GM18505 (cell line): ENCODE measurements at regions not wholly inside any gene's neighbourhood (a gene's known extent, or its start where the extent isn't known, plus 50 kb on each side); places are given as distances from the start of the nearest gene placed in this dataset.
"Not testable (repeated sequence)": the region's sequence is repeated elsewhere in the genome, so short reads cannot be mapped to it uniquely, and the experiment has no call there.

Source experiments
- ATAC-seq: cut with Tn5 transposase; IDR thresholded peaks from one replicate; pipeline ENCODE4 v1.9.1; 2021; ENCODE audit not compliant: unreplicated experiment
- POLR2A ChIP-seq: IDR thresholded peaks from 4 replicates; pipeline ENCODE4 v1.6.1; 2011; ENCODE audit warnings: borderline replicate concordance; ENCODE audit not compliant: insufficient read depth, insufficient read length; ENCODE audit errors: extremely low read depth

GRCh38 chrX:124250835-124251437, 81.5 kb upstream of the TEX13D start:
- no peak for TF ChIP-seq POLR2A
- ATAC-seq, result no peak

GRCh38 chrX:124254611-124255010, 77.8 kb upstream of the TEX13D start:
- ATAC-seq, result no peak

GRCh38 chrX:124256216-124256615, 76.2 kb upstream of the TEX13D start:
- ATAC-seq, result no peak
- TF ChIP-seq POLR2A, result no peak

More at GRCh38 chrX:124254611-124255010, 77.8 kb upstream of the TEX13D start:
- no peak for TF ChIP-seq POLR2A

DNA sequence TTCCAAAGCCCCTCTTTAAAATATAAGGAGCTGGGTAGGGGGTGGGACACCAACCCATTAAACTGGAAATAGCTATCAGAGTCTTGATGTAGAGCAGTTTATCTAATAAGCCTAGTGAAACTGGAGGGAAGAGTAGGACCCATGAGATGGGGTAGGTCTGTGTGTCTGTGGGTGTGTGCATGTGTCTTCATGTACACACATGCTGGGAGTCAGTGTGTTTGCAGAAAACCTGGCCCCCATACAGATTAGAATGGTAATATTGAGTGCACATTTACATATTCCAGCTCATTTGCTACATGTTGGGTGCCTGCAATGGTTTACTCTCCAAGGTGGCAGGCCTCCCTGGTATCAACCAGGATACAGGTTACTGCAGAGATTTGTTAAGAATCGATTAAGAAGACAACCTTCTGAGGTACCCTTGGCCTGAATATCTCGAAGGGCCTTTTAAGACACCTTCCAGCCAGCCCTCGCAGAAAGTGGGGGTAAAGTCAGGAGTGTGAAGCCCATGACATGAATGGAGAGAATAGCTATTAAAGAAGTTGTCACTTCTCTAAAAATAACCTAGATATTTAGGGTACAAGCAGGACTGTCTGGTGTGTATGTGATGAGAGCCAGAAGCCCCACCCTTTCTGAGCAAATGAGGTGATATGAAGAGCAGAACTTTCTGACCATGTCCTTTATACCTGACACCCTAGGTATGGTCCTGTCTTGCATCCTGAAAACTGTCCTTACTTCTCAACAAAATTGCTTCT, 75.7 kb upstream of the TEX13D start:
- ATAC-seq, result no peak
- no peak for TF ChIP-seq POLR2A

GRCh38 chrX:124257924-124258702, 74.3 kb upstream of the TEX13D start:
- no peak for TF ChIP-seq POLR2A
- ATAC-seq, result no peak

DNA sequence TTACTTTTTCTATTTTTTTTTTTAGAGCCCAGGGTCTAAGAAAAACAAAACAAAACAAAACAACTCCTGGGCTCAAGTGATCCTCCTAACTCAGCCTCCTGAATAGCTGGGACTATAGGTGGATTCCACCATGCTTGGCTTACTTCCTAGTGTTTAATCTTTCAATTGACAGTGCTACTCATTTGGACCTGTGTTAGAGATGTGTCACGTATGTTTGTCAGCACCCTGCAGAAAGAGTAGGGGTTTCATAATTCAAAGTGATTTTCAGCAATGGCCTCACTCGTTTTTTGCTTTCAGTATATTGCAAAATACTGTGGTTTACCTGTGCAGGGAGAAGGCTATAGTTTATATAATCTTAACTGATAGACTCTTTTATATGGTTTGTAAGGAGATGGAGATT, 71.6 kb upstream of the TEX13D start:
- TF ChIP-seq POLR2A, result no peak
- no peak for ATAC-seq

DNA sequence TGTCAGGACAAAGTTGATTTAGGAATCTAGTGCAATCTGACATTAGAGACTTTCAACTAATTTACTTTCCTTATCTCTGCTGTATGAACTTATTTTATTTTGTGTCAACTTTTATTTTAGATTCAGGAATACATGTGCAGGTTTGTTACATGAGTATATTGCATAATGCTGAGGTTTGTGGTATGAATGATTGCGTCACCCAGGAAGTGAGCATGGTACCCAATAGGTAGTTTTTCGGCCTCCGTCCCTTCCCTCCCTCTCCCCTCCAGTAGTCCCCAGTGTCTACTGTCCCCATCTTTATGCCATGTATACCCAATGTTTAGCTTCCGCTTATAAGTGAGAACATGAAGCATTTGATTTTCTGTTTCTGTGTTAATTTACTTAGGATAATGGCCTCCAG, 68.7 kb upstream of the TEX13D start:
- no peak for ATAC-seq
- TF ChIP-seq POLR2A, result no peak

DNA sequence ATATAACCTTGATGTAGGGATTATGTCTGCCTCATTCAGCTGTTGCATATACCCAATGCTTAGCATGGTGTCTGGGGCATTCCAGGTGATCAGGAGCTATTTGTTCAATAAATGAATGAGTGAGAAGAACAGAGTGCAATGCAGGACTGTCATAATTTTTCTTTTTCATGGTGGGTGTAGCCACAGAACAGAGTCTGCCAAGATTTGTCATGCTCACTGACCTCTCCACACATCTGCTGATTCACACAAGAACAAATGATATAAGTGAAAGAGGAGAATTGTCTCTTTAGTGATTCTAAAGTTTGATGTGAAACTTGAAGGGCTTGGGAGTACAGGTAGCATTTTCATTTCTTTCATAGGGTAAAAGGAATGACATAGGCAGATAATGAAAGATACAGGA, 64.4 kb upstream of the TEX13D start:
- no peak for ATAC-seq
- TF ChIP-seq POLR2A, result no peak

DNA sequence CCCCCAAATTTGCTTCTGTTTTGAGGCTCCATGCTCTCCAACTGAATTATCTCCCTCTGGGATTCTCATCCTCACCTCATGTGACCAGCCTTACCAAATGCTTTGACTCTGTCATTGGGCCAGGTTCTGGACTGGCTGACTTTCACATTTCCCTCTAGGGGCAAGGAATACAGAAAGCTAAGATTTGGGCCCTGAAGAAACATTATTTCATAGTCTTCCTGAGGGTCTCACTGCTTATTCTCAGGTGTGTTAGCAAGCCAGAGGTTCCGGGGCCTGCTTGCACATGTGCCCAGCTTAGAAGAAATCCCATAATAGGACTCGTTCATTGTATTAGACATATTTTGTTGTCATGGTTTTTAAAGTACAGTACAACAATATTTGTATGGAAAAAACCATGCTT, 62.6 kb upstream of the TEX13D start:
- ATAC-seq, result no peak
- no peak for TF ChIP-seq POLR2A

DNA sequence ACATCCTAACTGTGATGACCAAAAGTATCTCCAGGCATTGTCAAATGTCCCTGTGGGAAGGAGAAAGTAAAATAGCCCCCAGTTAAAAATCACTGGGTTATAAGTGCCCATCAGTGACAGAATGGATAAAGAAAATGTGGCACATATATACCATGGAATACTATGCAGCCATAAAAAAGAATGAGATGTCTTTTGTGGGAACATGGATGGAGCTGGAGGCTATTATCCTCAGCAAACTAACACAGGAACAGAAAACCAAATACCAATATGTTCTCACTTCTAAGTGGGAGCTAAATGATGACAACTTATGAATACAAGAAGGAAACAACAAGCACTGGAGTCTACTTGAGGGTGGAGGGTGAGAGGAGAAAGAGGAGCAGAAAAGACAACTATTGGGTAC, 60.9 kb upstream of the TEX13D start:
- ATAC-seq, result not testable (repeated sequence)

DNA sequence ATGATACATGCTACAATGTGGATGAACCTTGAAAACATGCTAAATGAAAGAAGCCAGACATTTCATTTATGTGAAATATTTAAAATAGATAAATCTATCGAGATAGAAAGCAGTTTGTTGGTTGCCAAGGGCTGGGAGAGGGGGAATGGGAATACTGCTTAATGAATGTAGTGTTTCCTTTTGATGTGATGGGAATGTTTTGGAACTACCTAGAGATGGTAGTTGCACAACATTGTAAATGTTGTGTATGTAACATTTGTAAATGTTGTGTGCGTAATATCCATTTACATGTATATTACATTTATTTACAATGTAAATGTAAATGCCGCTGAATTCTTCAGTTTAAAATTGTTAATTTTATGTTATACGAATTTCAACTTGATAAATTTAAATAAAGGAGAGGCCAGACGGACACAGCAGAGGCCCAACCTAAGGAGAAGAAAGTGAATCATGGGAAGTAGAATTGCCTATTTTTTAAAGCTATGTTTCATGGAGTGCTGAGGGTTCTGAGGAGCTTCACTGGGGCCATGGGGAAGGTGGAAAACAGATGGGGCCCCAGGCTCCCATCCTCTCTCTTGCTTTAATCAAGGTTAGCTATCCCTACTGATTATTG, 60.0 kb upstream of the TEX13D start:
- no peak for ATAC-seq
- no peak for TF ChIP-seq POLR2A

DNA sequence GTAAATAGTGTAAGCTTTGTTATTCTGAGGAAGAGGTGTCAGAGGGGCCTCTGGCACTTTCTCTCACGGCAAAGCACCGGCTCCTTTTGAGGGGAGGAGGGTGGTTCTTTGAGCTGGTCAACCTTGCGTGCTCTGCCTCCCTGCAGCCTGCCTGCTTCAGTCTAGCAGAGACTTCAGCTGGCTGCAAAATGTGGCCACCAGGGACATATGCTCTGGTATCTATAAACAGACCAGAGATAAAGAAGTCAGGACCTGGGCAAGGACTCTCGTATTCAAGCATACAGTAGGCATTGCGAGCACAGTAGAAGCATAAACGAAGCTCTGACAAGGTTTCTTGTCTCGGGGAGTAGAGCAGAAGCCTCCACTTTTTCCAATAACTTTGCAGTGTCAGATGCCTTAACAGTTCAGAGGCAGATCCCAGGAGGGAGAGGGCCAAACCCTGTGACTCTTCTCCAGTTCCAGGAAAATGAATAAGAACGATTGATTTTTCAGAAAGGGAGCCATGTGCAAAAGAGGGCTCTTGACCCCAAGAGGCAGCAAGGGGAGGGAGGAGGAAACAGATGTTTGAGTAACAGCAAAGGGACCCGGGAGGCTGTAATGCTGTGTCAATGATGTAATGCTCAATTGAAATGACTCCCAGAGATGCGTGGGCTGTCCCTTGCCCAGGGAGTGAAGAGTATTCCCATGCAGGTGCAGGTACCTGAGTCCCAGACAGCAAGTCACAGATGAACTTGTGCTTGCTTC, 57.9 kb upstream of the TEX13D start:
- TF ChIP-seq POLR2A, result no peak
- no peak for ATAC-seq
